ENCODE measurements at regions not wholly inside any gene's neighbourhood (a gene's known extent, or its start where the extent isn't known, plus 50 kb on each side); places are given as distances from the start of the nearest gene placed in this dataset.
"Not testable (repeated sequence)": the region's sequence is repeated elsewhere in the genome, so short reads cannot be mapped to it uniquely, and the experiment has no call there.

GRCh38 chr5:117732264-117732663 is 1157.6 kb upstream of the SEMA6A start:
- H3K27me3 ChIP-seq (ENCODE audit: control insufficient read depth, insufficient read depth, low read length) = no peaks in the 10 kb centered on the region
- no peak for DNase-seq (ENCODE audit: low read depth)
- no peak overlapping the region for H3K4me3 ChIP-seq (ENCODE audit: low read depth, low read length)
- TF ChIP-seq, protein P1, sequence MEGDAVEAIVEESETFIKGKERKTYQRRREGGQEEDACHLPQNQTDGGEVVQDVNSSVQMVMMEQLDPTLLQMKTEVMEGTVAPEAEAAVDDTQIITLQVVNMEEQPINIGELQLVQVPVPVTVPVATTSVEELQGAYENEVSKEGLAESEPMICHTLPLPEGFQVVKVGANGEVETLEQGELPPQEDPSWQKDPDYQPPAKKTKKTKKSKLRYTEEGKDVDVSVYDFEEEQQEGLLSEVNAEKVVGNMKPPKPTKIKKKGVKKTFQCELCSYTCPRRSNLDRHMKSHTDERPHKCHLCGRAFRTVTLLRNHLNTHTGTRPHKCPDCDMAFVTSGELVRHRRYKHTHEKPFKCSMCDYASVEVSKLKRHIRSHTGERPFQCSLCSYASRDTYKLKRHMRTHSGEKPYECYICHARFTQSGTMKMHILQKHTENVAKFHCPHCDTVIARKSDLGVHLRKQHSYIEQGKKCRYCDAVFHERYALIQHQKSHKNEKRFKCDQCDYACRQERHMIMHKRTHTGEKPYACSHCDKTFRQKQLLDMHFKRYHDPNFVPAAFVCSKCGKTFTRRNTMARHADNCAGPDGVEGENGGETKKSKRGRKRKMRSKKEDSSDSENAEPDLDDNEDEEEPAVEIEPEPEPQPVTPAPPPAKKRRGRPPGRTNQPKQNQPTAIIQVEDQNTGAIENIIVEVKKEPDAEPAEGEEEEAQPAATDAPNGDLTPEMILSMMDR (IDR thresholded peaks at IDR 0.05; ENCODE audit: insufficient read depth, low read length, poor library complexity, severe bottlenecking) = no peak
- no peaks in the 10 kb centered on the region for H3K36me3 ChIP-seq (ENCODE audit: control insufficient read depth, insufficient read depth, low read length)

DNA sequence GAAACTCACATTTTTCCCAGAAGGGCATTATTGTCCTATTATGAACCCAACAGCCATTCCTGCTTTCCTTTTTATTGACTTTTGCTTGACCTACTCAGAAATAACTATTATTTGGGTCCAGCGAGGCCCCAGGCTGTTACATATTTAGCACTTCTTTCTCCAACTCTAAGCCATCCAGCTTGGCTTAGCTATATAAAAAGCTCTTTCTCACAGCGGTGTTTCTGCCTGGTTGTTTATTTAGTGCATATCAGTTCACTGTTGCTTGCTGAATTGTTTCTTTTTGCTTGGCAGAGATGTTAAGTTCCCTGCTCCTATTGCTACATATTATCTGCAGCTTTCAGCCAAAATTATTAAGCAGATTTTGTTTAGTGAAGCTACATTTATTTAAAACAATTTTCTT is 1156.8 kb upstream of the SEMA6A start:
- TF ChIP-seq, protein P1 (IDR thresholded peaks at IDR 0.05; ENCODE audit: insufficient read depth, low read length, poor library complexity, severe bottlenecking) = no peak

DNA sequence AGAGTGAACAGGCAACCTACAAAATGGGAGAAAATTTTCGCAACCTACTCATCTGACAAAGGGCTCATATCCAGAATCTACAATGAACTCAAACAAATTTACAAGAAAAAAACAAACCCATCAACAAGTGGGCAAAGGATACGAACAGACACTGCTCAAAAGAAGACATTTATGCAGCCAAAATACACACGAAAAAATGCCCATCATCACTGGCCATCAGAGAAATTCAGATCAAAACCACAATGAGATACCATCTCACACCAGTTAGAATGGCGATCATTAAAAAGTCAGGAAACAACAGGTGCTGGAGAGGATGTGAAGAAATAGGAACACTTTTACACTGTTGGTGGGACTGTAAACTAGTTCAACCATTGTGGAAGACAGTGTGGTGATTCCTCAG is 1146.2 kb upstream of the SEMA6A start:
- not testable (repeated sequence) for H3K4me3 ChIP-seq (ENCODE audit: low read depth, low read length); DNase-seq (ENCODE audit: low read depth); H3K27me3 ChIP-seq (ENCODE audit: control insufficient read depth, insufficient read depth, low read length); H3K36me3 ChIP-seq (ENCODE audit: control insufficient read depth, insufficient read depth, low read length)

More for the DNA sequence above, 1156.8 kb upstream of the SEMA6A start:
- Histone ChIP-seq H3K27me3 (ENCODE audit: control insufficient read depth, insufficient read depth, low read length) (no peaks in the 10 kb centered on the region), H3K4me3 (ENCODE audit: low read depth, low read length) (no peak overlapping the region), H3K36me3 (ENCODE audit: control insufficient read depth, insufficient read depth, low read length) (no peaks in the 10 kb centered on the region)
- no peak for DNase-seq (ENCODE audit: low read depth)

DNA sequence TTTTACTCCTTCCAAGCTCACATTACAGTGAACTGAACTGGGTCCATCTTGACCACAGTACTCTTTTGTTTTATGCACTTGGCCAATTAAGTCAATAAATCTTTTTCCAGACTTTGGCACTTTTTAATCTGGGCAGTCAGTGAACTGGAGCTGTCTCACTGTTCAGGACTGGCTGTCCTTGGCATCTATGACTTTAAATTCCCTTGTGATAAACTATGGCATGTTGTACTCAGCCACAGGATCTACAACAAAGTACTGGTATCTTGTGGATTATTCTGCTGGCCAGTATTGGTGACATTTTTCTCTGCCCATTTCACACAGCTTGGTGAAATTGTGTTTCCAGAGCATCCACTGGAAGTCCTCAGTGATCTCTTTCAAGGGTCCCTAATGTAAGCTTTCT is 1144.8 kb upstream of the SEMA6A start:
- no peak for DNase-seq (ENCODE audit: low read depth)
- Histone ChIP-seq H3K36me3 (ENCODE audit: control insufficient read depth, insufficient read depth, low read length) (no peaks in the 10 kb centered on the region), H3K27me3 (ENCODE audit: control insufficient read depth, insufficient read depth, low read length) (no peaks in the 10 kb centered on the region), H3K4me3 (ENCODE audit: low read depth, low read length) (no peak overlapping the region)
- TF ChIP-seq, protein P1 (IDR thresholded peaks at IDR 0.05; ENCODE audit: insufficient read depth, low read length, poor library complexity, severe bottlenecking) = no peak

GRCh38 chr5:117713585-117714198 is 1139.1 kb upstream of the SEMA6A start:
- Histone ChIP-seq H3K4me3 (ENCODE audit: low read depth, low read length) (no peak overlapping the region), H3K27me3 (ENCODE audit: control insufficient read depth, insufficient read depth, low read length) (no peaks in the 10 kb centered on the region), H3K36me3 (ENCODE audit: control insufficient read depth, insufficient read depth, low read length) (no peaks in the 10 kb centered on the region)
- TF ChIP-seq, protein P1 (IDR thresholded peaks at IDR 0.05; ENCODE audit: insufficient read depth, low read length, poor library complexity, severe bottlenecking) = no peak
- DNase-seq (ENCODE audit: low read depth) = no peak

DNA sequence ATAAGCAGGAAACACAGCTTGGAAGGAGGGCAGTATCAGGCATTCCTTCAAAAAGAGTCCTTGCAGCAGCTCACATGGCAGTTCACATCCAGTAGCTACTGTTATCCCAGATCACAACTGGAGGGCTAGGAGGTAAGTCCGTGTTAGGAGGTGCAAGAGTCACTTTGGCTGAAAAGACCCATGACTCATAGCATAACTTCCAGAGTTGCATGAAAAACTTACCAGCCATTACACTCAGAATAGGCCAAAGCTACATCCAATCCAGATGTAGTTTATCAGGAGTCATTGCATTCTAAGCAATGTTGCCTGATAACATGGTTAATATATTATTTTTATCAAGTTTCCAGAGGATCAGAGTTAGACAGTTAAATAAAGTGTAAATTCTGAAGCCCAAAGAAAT is 1126.4 kb upstream of the SEMA6A start:
- no peak overlapping the region for H3K4me3 ChIP-seq (ENCODE audit: low read depth, low read length)
- no peak for DNase-seq (ENCODE audit: low read depth)
- TF ChIP-seq, protein P1 (IDR thresholded peaks at IDR 0.05; ENCODE audit: insufficient read depth, low read length, poor library complexity, severe bottlenecking) = no peak
- no peaks in the 10 kb centered on the region for H3K36me3 ChIP-seq (ENCODE audit: control insufficient read depth, insufficient read depth, low read length)
- no peaks in the 10 kb centered on the region for H3K27me3 ChIP-seq (ENCODE audit: control insufficient read depth, insufficient read depth, low read length)

All from kidney epithelial cell (primary cell).